HG03520 (cell line): ENCODE measurements at regions not wholly inside any gene's neighbourhood (a gene's known extent, or its start where the extent isn't known, plus 50 kb on each side); places are given as distances from the start of the nearest gene placed in this dataset.
"Not testable (repeated sequence)": the region's sequence is repeated elsewhere in the genome, so short reads cannot be mapped to it uniquely, and the experiment has no call there.

Experiments
- ATAC-seq: cut with Tn5 transposase; IDR thresholded peaks from one replicate; pipeline ENCODE4 v1.9.1; 2021; ENCODE audit warnings: mild to moderate bottlenecking, moderate library complexity; ENCODE audit not compliant: unreplicated experiment

DNA sequence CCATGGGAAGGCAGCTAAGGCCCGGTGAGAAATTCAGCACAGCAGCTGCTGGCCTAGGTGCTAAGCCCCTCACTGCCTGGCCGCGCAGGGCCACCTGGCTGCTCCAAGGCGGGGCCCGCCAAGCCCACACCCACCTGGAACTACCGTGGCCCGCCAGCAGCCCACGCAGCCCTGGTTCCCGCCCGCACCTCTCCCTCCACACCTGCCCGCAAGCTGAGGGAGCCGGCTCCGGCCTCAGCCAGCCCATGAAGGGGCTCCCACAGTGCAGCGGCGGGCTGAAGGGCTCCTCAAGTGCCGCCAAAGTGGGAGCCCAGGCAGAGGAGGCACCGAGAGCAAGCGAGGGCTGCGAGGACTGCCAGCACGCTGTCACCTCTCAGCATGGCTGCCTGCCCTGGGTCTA is 146.9 kb upstream of the APOOL start:
- ATAC-seq: not testable (repeated sequence)

- ATAC-seq: not testable (repeated sequence)
Measured at GRCh38 chrX:84858771-84859170, 144.9 kb upstream of the APOOL start.

DNA sequence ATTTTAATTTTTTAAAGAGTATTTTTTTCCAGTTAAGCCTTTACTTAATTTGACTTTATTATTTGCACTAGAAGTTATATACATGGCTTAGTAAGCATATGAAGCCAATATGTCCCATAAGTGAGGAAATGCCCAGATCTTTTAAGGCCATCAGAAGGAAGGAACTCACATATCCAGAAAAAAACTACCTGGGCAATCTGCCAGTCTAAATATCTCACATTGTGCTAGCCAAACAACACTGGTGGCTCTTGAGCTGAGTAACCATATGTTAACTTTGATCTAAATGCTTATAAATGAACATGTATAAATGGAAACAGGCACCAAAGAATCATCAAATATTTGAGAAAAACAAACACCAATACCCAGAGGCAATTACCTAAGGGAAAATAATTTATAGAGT is 138.6 kb upstream of the APOOL start:
- no peak for ATAC-seq

GRCh38 chrX:84870281-84870680 is 133.4 kb upstream of the APOOL start:
- not testable (repeated sequence) for ATAC-seq

- not testable (repeated sequence) for ATAC-seq
Measured at GRCh38 chrX:84872160-84872771, 131.4 kb upstream of the APOOL start.

DNA sequence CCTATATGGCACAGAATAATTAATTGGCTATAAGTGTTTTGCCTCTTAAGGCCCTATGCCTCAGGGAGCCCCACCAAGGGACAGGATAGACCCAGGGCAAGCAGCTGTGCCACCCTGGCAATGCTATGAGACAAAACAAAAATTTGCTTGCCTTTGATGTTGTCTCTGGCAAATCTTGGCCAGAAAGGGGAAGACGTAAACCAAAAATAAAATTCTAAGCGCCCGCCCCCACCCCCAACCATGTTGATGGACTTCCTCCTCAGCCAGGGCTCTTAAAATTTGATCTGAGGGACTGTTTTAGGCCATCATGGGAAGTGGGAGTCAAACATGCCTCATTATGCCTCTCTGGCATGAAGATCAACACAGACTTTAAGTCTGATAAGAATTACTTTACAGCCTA is 130.5 kb upstream of the APOOL start:
- ATAC-seq: no peak

DNA sequence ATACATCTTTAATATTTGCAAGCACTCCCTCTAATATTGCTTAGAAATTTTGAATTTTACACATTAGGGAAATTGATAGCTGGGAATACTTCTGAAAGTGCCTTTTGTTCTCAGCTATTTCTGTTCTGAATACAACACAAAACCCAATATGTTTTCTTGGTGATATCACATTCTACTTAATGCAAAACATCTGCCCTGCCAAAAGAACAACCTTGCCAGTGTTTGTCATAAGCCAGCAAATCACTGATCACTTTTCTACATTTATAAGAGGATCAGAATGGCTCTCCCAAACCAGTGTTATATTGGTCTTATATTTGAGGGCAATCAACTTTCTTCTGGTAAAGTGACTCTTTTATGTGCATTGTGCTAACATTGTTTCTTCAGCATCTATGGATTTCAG is 126.8 kb upstream of the APOOL start:
- no peak for ATAC-seq

GRCh38 chrX:84893897-84894296 is 109.8 kb upstream of the APOOL start:
- no peak for ATAC-seq

DNA sequence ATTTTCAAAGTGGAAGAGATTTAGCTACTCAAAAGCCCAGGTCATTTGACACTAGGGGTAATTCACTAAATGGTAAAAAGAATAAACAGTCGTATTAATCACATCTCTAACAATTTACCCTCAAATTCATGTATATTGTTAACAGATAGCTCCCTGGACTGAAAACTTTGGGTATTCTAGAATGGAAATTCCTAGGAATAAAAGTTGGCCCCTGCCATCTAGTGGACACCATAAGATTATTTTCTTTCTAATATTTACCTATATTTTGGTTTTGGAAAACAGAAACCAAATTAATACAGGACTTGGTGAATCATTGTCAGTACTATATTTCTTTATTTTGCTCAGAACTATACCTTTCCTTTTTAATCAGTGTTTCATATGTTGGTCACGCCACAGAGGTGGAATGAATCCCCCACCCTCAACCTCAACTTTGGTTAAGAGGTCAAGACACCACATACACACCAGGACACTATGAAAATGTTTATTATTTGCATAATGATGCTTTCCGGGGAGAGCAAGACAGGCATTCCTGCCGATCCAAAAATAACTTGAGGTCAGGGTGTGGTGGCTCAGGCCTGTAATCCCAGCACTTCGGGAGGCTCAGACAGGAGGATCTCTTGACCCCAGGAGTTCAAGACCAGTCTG is 96.2 kb upstream of the APOOL start:
- ATAC-seq: no peak

GRCh38 chrX:84909151-84909550 is 94.5 kb upstream of the APOOL start:
- ATAC-seq: no peak

DNA sequence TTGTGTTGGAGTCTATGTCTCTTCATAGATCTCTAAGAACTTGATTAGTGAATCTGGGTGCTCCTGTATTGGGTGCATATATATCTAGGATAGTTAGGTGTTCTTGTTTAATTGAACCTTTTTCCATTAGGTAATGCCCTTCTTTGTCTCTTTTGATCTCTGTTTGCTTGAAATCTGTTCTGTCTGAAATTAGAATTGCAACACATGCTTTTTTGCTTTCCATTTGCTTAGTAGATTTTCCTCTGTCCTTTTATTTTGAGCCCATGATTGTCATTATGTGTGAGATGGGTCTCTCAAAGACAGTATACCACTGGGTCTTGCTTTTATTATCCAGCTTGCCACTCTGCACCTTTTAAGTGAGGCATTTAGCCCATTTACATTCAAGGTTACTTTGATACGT is 79.1 kb upstream of the APOOL start:
- ATAC-seq: no peak

- ATAC-seq: no peak
Measured at GRCh38 chrX:84932814-84933213, 70.9 kb upstream of the APOOL start.

- no peak for ATAC-seq
Measured at GRCh38 chrX:84933956-84934556, 69.6 kb upstream of the APOOL start.
